Activated CD4-positive, alpha-beta T cell treated with anti-CD3 and anti-CD28 coated beads for 4 hours (primary cell): ENCODE measurements at regions not wholly inside any gene's neighbourhood (a gene's known extent, or its start where the extent isn't known, plus 50 kb on each side); places are given as distances from the start of the nearest gene placed in this dataset.

Source experiments
- DNase-seq, 2 donors: peaks; one replicate each; pipeline ENCODE4 v3.0.0-alpha.2; 2020

DNA sequence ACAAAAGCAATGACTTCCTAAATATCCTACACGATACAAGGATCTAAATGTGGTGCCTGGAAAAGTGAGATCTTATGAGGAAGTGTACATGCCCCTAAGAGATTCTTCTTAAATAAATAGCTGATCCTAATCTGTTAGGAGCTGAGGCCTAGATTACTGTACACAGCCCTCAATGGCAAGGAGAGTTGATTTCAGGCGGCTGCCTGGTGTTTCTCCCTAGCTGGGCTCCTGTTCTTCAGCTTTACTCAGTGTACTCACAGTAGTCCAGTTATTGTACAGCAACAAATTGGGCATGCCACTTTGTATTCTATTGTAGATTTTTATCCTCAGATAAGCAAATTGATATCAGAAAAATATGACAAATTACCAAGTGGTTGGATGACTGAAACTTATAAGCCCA lies 358.2 kb upstream of the PDGFD start:
- no peak for DNase-seq

DNA sequence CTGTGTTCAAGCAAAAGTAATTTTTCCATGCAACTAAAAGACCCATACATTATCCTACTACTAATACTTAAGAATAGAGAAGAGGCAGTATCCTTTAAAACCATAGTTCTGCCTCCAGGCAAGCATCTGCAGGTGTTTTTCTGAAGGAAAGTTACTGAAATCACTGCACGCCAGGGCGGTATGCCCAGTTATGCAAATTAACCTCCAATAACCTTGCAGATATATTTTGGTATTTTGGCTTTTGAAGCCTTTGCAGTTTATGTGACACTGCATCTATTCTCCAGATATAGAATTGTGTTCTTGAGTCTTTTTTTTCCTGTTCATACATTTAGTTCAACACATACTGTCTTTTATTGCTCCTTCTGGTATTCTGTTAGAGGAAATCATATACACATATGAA lies 346.2 kb upstream of the PDGFD start:
- DNase-seq, result no peak

DNA sequence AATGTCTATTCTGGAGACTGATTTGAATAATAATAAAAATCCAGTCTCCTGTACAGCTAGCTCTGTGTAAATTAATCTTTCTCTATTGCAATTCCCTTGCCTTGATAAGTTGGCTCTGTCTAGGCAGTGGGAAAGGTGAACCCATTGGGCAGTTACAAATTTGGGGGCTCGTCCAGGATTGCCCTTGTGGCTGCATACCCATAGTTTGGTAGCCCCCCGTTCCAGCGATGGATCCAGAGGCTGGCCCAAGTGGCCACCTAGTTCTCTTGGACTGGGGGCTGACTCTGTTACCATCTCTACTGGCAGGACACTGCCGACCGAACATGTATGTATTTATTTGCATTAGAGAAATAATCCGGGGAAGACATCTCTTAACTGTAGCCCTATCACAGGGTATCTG lies 326.2 kb upstream of the PDGFD start:
- no peak for DNase-seq

DNA sequence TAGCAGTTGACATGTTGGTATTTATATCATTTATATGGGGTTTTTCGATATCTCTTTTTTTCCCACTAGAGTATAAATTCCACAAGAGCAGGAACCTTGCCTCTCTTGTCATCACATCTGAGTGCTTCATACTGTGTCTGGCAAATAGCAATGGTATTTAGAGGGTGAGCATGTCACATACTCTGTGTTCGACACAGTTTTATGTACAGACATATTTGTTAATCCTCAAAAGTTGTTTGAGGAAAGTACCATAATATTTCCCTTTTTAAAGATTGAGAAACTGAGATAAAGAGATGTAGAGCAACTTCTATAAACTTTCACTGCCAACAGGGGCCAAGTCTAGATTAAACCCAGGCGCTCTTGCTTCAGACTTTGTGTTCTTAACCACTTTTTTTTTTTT lies 324.6 kb upstream of the PDGFD start:
- DNase-seq, result no peak

DNA sequence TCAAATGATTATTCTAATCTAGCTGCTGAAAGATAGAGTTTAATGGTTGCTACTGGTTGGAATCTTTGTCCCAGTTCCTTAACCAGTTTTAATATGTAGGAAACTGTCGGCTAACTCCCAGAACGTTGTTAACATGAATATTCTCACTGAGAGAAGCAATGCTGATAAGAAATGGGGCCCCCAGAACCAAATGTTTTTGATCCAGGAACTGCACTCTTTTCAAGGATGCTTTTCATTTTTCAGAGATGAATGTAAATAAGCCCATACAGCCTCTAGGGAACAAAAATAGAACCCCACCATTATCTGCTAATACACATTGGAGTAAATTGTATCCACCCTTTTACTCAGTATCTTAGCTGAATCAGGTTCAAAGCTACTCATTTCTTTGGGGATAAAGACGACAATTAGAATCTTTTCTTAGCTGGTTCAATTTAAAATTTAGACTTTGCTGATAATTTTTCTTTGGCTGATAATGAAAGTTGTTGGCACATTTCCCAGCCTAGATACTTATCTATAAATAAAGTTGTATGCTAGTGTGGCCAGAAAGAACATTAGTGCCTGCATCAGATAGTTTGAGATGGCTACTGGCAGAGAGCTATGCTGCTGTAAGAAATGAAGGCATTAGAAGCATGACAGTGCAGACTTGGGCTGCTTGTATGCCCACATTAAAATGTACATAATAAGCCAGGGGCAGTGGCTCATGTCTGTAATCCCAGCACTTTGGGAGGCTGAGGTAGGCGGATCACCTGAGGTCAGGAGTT lies 323.3 kb upstream of the PDGFD start:
- DNase-seq, result no peak

DNA sequence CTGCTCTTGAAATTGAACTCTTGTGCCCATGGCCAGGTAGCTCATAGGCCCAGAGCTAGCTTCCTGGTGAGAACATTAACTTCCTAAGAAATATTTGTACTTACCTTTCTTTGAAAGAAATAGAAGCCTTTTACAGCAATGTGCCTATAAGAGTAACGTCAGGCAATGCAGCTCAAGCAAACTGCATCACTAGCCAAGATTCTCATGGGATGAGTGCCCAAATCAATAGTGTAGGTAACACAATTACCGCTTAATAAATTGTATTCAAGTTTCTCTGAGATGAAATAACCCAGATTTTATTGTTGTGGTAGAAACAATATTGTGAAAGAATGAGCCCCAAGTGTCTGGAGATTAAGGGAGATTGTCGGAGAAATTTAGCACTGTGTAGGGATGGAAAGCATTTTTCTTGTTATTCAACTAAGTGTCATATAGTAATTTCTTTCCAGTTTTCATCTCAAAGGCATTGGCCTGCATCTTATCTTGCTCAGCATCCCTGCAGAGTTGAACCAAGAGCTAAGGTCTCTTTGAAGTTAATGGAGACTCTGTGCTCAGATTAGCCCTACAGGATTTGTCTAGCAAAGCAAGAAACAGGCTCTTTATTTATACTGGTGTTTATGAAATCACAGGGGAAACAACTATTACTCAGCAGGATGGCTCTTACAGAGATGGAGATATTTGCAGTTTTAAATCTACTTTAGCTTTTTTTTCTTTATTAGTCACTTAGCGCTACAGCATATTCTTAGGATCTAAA lies 321.0 kb upstream of the PDGFD start:
- no peak for DNase-seq

DNA sequence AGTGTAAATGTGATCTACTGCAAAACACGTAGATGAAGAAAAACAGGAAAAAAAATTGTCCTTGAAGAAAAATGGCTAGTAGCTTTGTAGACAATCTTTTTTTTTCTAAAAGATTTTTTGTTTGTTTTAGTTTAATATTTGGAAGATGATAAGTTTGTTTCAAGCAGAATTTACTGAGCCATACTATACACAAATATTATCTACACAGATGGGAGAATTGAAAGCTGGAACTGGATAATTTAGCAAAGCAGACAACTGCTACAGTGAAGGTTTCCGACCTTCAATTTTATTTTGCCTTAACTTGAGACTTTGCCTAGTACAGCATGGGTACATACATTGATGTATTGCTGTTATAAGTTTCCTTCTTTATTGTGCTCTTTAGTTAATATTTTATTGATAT lies 313.0 kb upstream of the PDGFD start:
- DNase-seq, result no peak

DNA sequence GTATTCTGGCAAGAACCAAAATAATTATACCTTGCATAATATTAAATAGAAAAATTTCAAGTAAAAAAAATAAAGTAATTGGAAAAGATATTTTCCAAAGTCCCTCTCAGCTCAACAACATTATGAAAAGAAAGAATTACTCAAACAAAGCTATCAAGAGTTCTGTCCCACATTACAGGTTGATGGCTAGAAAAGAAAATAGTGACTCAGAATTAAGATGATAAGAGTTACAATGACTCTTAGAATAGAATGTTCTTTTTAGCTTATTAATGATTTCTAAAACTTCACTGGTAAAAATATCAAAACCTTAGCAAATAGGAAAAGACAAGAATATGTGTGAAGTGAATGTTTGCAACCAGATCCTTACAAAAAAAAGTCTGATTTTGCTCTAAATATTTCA lies 312.5 kb upstream of the PDGFD start:
- DNase-seq, result no peak

DNA sequence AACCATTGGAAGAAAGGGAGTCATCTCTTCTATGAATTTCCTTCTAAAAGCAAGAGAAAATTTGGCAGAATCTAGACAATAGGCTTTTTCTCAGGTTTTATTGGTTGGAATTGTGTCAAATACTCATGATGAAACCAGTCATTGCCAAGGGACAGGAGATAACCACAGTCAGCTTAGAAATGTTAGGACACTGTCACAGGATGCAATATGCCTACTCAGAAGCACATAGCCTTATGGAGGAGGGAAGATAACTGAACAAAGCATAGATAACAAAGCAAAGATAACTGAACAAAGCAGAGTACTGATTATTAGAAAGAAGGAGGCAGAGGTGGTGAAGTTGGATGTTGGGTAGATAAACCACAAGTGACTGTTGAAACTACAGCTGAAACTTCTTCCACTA lies 303.5 kb upstream of the PDGFD start:
- DNase-seq, result no peak

DNA sequence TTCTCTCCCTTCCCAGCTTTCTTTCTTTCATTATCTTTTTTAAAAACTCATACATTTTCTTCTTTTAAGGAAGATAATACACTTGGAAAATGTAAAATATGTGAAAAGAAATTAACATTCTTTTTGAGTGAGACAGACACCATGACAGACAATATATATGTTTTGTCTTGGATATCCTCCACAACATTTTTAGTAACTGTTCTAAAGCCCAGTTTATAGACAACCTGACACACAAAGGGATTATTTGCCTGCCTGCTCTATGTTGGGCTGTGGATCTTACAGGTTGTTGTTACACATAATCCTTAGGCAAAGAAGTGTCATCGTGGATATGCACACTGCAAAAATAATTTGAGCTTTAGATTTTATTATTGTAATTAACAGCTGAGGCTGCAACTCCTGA lies 301.4 kb upstream of the PDGFD start:
- DNase-seq, result no peak

DNA sequence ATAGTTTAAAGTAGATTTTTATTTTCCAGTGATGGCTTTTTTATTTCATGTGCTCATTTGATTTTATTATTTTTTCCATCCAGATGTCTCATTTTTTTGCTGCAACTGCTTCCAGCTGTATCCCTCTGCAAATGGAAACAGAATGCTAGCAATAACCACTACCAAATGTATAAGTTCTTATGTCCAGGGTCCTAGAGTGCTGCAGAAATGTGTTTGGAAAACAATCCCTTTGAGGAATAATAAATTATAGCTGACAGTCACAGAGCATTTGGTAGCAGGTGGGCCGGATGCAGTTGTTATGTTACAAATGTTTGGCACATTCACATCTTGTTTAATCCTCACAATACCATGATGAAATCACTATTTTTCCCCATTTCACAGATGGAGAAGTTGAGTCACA lies 300.7 kb upstream of the PDGFD start:
- no peak for DNase-seq

DNA sequence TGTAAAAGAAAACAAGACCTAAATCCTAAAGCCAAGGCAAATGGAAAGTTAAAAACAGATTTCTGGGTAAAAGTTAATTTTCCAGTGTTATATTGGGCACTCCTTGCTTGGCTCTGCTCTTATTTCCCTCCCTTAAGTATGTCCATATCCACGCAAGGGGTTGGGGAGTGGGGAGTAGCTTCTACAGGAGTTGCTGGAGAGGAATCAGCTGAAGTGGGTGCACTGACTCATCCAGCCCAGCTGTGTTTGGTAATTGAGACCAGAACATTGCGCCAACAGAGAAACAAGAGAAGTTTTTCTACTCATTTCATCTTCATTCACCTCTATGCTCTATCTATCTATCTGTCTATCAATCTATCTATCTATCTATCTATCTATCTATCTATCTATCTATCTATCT lies 298.4 kb upstream of the PDGFD start:
- DNase-seq, result no peak

DNA sequence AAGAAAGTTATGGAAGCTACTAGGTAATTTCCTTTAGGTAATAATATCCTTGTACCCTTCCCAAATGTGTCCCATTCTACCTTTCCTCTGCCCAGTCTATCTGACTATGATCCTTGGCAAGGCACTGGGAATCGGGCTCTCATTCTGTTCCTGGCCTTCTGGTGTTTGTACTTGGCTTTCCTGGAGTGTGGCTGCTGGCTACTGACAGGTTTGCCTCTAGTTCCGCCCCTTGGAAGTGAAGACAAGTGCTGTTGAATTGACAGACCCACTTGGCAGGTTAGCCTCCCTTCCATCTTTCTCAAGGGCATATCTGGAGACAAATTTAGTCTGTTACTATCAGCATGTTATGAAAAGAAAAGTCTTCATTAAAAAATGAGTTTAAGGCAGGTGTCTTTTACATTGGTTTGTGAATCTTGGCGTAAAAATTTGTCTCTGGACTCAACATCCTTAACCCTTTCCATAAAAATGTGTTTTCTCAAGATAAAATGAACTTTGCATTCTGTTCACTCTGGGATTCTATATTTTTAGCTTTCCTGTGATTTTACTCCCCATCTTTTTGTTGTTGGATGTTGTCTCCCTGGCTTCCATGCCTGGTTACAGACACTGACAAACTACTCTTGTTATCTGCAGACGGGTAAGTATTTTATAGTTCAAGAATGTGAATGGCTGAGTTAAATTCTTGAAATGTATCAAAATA lies 287.4 kb upstream of the PDGFD start:
- DNase-seq, result no peak

DNA sequence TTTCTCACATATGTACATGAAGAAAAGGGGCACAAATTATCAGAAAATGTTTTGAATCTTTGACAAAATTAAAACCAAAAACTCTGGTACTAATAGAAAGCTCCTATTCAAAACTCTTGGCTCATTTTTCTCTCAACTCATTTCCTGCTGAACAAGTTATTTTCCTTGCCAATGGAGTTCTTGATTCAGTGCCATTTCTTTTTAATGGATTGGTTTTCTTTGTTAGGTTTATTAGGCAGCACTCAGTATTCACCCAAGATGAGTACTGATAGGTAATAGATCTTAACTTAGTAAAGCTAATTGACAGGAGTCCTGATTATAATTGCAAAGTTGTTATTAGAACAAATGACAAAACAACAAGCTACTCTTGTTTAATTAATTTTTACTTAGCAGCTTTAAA lies 279.4 kb upstream of the PDGFD start:
- DNase-seq, result no peak

DNA sequence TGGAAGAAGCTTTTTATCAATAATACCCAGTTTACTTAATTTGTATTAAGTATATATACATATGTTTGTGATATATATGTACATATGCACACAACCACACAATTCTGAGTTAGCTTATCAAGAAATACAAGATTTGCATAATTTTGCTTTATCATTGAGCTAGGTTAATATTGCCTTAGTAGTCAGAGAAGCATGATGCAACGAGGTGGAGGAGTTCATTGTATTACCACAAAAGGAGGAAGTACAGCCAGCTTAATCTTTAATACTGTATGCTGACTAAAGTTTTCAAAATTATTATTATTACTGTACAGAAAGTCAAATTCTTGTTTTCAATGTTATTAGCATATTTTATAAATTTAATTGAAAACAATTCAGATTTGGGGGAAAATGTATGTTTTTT lies 278.4 kb upstream of the PDGFD start:
- no peak for DNase-seq

DNA sequence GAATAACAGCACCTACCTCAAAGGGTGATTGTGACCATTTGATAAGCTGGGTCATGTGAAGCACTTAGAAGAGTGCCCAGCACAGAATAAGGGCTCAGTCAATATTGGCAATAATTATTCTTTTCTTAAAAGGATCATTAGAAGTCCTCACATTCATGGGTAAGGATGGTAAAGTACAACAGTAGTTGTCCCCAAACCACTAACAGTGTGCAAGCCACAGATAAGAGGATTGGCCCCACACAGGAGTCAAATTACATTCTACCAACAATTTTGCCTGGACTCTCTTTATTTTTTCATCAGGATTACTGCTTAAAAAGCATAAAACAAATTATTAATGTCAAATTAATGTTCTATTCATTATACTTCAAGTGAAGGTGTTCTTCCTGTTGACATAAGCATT lies 271.5 kb upstream of the PDGFD start:
- no peak for DNase-seq

DNA sequence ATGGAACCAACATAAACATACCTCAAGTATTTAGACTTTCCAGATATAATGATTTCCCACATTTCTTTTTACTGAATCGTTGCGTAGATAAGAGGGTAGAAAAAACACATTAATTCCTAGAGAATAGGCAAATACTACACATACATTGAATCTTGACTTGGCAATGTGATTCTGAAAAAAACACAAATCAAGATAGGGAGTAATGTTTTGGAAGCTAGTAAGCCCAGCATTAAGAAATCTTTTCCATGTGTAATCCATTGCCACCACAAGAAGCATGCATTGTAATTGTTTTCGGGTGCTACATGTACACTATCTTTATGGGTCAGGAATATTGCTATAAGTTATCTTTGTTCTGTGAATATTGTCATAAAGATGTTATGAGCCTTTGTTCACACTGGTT lies 269.8 kb upstream of the PDGFD start:
- DNase-seq, result no peak

DNA sequence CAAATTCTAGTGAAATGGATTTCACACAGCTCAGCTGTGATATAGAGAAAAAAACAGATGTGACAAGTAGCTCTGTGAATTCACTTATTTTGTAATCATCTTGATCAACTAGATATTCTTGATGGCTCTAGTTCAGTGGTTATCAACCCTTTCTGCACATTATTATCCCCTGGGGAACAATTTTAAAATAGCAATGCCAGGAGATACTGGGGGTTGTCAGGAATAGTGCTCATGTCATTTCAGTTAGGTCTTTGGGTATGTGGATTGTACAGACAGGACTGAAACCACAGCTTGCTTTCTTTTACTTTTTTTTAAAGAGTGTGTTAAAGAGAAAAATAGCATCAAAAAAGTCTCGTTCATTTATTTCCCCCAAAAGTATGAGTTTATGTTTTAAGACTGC lies 269.0 kb upstream of the PDGFD start:
- DNase-seq, result no peak

DNA sequence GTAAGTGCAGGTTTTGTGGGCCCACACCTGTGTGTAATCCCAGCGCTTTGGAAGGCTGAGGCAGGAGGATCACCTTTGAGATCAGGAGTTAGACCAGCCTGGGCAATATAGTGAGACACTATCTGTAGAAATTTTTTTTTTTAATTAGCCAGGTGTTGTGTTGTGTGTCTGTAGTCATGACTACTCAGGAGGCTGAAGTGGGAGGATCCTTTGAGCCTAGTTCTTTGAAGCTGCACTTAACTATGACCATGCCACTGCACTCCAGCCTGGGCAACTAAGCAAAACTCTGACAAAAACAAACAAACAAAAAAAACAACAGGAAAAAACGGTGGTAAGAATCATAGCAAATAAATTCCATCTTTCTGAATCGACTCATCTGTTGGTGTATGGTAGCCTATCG lies 268.6 kb upstream of the PDGFD start:
- DNase-seq, result no peak

DNA sequence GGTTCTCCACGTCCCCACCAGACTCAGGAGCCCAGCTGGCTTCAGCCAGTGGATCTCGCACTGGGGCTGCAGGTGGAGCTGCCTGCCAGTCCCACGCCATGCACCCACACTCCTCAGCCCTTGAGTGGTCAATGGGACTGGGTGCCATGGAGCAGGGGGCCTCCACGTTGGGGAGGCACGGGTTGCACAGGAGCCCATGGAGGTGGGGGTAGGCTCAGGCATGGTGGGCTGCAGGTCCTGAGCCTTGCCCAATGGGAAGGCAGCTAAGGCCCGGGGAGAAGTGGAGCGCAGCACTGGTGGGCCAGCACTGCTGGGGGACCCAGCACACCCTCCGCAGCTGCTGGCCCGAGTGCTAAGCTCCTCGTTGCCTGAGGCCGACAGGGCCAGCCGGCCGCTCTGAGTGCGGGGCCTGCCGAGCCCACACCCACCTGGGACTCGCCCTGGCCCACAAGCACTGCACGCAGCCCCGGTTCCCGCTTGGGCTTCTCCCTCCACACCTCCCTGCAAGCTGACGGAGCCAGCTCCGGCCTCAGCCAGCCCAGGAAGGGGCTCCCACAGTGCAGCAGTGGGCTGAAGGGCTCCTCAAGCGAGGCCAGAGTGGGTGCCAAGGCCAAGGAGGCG lies 258.5 kb upstream of the PDGFD start:
- DNase-seq, result no peak

DNA sequence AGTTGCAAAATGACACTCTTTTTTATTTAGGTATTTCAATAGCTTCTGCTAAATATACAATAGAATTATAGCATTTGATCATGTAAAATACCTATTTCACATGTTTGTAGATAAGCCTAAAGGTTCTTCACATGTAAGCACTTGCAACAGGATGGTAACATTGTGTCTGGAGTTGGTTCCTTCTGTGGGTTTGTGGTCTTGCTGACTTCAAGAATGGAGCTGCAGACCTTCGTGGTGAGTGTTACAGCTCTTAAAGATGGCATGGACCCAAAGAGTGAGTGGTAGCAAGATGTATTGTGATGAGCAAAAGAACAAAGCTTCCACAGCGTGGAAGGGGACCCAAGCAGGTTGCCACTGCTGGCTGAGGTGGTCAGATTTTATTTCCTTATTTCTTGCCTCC lies 246.4 kb upstream of the PDGFD start:
- DNase-seq, result no peak

DNA sequence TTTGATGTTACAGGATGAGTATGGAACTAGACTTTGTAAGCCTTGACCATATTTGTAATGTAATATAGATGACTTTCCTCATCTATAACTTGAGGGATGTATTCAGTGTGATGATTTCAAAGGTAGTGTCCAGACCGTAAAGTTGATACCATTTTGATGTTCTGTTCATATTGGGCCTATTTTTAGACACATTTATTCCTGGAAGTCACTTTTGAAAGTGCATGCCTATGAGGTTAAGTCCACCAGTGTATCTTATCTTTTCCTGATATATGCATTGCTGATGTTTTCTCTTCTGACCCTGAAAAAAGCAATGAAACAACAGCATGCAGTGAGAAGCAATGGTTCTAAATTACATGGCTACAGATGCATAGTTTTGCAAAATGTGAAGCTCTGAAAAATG lies 244.7 kb upstream of the PDGFD start:
- no peak for DNase-seq

DNA sequence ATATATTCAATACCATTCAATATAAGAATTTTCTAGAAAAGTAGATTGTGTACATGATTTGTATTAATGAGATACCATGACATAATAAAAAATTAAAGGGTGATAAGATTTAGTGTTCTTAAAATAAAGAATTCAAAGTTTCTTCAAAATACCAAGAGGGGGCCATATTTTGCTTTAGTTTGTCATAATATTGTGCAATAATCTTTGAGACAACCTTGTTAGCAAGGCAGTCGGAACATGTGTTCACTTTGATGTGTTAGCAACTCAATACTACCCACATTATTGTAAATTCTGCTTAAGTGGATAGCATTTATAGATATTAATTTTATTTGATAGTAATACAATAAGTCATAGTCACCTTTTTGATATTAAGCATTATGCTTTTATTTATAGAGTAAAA lies 241.3 kb upstream of the PDGFD start:
- DNase-seq, result no peak
